HG03045 (cell line): ENCODE measurements at regions not wholly inside any gene's neighbourhood (a gene's known extent, or its start where the extent isn't known, plus 50 kb on each side); places are given as distances from the start of the nearest gene placed in this dataset.

Experiments
- ATAC-seq: cut with Tn5 transposase; IDR thresholded peaks from one replicate; pipeline ENCODE4 v1.9.1; 2021; ENCODE audit warnings: mild to moderate bottlenecking, moderate library complexity; ENCODE audit not compliant: unreplicated experiment

DNA sequence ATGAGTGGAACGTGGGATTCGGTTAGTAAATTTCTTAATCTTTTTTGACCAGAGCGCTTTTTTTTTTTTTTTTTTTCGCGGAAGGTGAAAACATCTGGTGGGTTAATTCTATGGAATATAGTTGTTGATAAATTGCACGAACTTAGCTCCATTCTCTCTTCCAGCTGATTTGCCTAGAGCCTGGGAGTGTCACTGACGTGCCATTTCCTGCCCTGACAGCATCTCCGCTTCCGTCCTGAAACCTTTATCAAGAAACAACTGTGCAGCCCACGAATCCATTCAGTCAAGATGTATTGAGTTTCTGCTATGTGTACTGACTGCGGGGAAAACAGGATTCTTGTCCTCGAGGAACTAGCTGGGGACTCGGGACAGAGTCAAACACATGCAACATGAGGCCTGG is 59.5 kb upstream of the TGM3 start:
- no peak for ATAC-seq

DNA sequence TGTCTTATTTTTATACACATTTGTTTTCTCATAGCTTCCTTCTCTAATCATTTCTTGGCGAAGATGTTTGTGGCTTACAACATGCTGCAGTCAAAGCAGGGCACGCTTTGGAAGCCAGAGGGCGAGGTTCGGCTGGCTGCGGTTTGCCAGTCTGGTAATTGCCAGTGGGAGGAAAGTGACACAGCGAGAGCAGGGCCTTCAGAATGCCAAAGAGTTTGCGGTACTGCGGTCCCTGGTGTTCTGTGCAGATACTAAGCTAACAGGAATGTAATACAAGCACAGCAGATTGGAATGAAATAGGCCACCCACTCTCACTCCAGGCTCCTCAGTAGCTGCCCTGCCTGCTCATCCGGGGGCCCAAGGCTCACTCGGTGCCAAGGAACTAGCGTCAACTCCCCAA is 58.7 kb upstream of the TGM3 start:
- ATAC-seq = no peak

DNA sequence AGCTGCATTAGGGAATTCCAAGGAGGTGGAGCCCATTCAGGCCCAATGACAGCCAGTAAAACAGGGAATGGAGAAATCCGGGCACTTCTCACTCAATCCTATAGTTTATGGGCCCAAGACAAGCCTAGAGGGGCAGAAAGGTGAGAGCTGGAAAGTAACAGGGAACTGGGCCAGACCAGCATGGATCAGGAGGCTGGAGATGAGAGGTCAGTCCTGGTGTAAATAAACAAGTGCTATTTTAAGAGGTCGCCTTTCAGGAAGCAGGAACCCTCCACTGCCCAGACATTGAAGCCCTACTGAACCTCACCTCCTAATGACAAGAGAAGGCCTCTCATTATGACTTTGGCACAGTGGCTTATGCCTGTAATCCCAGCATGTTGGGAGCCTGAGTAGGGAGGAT is 57.2 kb upstream of the TGM3 start:
- no peak for ATAC-seq

DNA sequence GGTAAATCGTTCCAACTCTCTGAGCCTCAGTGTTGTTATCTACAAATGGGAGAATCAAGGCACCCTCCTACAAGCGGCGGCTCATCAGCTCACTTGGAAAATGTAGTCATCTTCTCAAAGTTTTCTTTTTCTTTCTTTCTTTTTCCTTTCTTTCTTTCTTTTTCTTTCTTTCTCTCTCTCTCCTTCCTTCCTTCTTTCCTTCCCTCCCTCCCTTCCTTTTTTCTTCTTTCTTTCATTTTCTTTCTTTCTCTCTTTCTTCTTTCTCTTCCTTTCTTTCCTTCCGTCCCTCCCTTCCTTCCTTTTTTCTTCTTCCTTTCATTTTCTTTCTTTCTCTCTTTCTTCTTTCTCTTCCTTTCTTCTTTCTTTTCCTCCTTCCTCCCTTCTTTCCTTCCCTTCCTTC is 55.0 kb upstream of the TGM3 start:
- ATAC-seq = no peak

DNA sequence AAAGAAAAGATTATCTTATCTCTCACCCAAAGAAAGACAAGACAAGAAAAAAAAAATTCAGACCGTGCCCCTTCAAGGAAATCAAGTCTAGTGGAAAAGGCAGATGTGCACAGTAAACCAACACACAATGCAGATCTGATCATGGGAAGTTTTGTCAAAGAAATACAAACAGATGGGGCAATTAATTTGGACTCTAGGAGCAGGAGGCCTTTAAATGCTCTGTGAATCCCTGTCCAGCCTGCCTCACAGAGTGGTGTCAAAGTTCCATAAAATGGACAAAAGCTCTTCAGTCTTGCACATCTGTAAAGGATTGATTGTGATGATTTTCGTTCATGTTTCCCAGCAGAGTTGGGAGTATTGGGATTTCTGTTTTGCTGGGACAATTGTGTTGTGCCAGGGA is 53.1 kb upstream of the TGM3 start:
- ATAC-seq = no peak

DNA sequence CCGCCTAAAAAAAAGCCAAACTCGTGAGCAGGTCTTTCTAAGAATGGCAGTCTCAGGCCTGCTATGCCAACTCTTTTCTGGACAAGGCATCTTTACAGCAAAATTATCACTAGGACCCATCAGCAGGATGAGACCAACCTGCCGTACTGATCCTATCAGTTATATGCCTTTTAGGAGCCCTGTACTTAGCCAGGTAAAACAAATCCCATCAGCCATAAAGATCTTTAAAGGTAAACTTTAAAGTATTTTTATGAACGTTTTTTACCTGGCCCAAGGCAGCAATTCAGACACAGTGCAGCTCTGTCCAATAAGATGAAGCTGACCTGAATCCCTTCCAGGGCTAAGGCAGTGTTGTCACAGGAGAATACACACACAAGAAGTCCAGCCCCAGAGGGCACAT is 51.3 kb upstream of the TGM3 start:
- ATAC-seq = no peak

DNA sequence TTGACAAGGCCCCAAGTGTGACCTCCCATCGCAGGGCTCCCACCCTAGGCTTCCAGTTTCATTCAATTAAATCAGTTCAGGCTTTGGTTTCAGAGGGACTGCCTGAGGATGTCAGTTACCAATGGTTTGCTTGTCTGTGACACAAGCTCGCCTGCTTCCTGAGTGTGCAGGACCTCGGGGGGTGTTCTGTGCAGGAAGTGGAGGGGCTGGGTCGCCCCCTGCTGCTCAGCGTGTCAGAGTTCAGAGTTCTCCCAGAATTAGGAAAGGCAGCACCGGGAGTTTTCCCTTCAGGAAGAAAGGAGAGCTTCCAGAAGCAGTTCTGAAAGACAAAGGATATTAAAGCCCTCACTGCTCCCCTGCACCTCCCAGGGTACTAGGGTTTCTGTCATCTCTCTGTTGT is 50.8 kb upstream of the TGM3 start:
- no peak for ATAC-seq

DNA sequence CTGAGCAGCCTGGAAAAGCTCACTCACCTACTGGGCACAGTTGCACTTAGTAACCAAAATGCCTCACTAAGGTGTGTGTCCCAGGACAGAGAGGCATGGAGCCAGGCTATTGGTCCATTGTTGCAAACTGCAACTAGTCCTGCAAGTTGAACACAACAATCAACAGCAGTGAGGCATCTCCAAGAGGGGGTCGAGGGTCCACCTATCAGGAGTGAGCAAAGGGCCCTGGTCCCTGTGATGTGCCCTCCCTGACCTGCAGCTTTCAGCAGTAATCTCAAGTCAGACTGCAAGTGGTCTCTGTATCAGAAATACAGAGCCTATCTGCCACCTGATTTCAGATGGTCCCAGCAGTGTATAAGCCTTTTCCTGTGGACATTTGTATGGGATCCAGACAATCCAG is 50.2 kb upstream of the TGM3 start:
- ATAC-seq = no peak
